ENCODE measurements at regions not wholly inside any gene's neighbourhood (a gene's known extent, or its start where the extent isn't known, plus 50 kb on each side); places are given as distances from the start of the nearest gene placed in this dataset.
A peak's percentile ranks its signal among the peaks of the same experiment; 100 is the strongest.

GRCh38 chr6:99867026-99867425, 127.0 kb downstream of the MCHR2 start:
- no peak for DNase-seq (ENCODE audit: low read depth)

- DNase-seq (ENCODE audit: low read depth) = peak; percentile 87
Observed at GRCh38 chr6:99868074-99868702, 125.8 kb downstream of the MCHR2 start.
